Prostate gland (tissue), 2 donors: ENCODE measurements at regions not wholly inside any gene's neighbourhood (a gene's known extent, or its start where the extent isn't known, plus 50 kb on each side); places are given as distances from the start of the nearest gene placed in this dataset.

ENCODE experiments used
- POLR2AphosphoS5 ChIP-seq: sonication (generic); formaldehyde crosslinking; IDR thresholded peaks from one replicate; pipeline ENCODE4 v1.6.1; 2017; ENCODE audit warnings: antibody characterized with exemption
- TF ChIP-seq, protein P1 (sequence below), 4 experiments: fragments of 200-600 bp in 2 of 4; fragments of 450-650 bp in 2 of 4; sonication (generic) in 2 of 4; IDR thresholded peaks; 1 replicate in 3 of 4; 2 replicates in 1 of 4; pipeline ENCODE4 v1.5.1; 2016 to 2019; ENCODE audit warnings: antibody characterized with exemption in 4 of 4, mild to moderate bottlenecking in 2 of 4, moderate library complexity in 2 of 4

DNA sequence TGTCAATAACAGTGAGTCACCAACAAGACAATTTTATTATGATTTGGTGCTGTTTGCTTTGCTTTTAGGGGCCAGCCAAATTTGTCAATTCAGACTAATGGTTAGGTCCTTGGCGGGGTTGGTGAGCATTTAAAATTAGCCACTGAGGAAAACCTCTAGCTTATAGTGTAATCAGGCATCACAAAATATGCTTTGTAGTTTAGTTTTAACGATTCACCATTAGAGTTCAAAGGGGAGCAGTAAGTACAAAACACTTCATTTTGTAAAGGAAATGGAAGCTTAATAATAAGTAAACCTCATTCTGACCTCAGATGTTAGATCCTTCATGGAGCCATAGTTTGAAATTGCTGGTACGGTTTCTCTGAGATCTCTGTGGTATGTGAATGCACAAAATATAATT, 218.4 kb upstream of the GOLIM4 start:
- TF ChIP-seq, protein P1, sequence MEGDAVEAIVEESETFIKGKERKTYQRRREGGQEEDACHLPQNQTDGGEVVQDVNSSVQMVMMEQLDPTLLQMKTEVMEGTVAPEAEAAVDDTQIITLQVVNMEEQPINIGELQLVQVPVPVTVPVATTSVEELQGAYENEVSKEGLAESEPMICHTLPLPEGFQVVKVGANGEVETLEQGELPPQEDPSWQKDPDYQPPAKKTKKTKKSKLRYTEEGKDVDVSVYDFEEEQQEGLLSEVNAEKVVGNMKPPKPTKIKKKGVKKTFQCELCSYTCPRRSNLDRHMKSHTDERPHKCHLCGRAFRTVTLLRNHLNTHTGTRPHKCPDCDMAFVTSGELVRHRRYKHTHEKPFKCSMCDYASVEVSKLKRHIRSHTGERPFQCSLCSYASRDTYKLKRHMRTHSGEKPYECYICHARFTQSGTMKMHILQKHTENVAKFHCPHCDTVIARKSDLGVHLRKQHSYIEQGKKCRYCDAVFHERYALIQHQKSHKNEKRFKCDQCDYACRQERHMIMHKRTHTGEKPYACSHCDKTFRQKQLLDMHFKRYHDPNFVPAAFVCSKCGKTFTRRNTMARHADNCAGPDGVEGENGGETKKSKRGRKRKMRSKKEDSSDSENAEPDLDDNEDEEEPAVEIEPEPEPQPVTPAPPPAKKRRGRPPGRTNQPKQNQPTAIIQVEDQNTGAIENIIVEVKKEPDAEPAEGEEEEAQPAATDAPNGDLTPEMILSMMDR (IDR thresholded peaks at IDR 0.05) = no peak
- no peak for TF ChIP-seq POLR2AphosphoS5
